NCI-H2081 (cell line): ENCODE measurements at regions not wholly inside any gene's neighbourhood (a gene's known extent, or its start where the extent isn't known, plus 50 kb on each side); places are given as distances from the start of the nearest gene placed in this dataset.
A peak's percentile ranks its signal among the peaks of the same experiment; 100 is the strongest.
"Not testable (repeated sequence)": the region's sequence is repeated elsewhere in the genome, so short reads cannot be mapped to it uniquely, and the experiment has no call there.

Source experiments
- DNase-seq, 2 experiments: peaks; one replicate each; lab custom pipeline; 2025; lab: John Stamatoyannopoulos, UW

DNA sequence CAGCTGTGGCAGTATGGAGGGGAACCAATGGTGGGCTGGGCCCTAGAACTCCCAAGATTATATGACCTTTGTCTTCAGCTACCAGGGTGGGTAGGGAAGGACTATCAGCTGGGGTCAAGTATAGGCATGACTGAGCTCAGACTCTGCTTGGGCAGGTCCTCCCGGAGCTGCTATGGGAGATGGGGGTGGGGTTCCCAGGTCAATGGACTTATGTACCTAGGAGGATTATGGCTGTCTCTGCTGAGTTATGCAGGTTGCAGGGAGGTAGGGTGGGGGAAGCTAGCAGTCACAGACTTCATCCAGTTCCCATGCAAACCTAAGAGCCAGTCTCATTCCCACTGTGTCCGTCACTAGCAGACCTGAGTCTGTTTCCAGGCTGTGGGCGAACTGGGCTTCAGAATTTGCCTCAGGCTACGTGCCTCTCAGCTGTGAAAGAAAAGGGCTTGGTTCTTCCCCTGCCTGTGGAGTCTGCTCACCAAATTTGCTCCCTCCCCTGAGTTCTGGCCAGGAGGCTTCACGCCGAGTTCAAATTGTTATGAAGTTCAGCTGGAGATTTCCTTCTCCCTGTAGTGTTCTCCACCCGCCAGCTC, 985.8 kb upstream of the NRXN1 start:
- DNase-seq = no peak

- not testable (repeated sequence) for DNase-seq
Observed at GRCh38 chr2:52006821-52007366, 975.0 kb upstream of the NRXN1 start.

- DNase-seq = no peak
Observed at GRCh38 chr2:52000151-52000855, 968.4 kb upstream of the NRXN1 start.

GRCh38 chr2:51998890-51999289, 967.0 kb upstream of the NRXN1 start:
- DNase-seq = no peak

GRCh38 chr2:51997571-51997970, 965.6 kb upstream of the NRXN1 start:
- DNase-seq = peak in 1 of 2 experiments; percentile 14

DNA sequence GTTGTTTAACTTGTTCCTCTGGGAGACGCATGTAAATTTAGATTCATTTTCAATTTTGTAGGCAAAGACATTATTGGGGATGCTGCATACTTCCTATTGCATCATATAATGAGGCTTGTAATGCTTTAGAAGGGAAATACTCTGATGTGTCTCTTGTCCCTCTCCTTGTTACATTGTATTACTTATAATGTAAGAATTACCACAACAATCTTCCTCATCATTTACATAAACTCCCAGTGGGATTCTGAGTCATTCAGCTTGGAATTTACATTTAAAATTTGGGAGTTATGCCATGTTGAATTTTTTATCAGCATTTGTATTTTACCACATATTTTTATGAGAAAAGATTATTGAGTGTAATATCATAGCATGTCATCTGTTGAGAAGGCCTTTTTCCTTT, 963.4 kb upstream of the NRXN1 start:
- DNase-seq = no peak

DNA sequence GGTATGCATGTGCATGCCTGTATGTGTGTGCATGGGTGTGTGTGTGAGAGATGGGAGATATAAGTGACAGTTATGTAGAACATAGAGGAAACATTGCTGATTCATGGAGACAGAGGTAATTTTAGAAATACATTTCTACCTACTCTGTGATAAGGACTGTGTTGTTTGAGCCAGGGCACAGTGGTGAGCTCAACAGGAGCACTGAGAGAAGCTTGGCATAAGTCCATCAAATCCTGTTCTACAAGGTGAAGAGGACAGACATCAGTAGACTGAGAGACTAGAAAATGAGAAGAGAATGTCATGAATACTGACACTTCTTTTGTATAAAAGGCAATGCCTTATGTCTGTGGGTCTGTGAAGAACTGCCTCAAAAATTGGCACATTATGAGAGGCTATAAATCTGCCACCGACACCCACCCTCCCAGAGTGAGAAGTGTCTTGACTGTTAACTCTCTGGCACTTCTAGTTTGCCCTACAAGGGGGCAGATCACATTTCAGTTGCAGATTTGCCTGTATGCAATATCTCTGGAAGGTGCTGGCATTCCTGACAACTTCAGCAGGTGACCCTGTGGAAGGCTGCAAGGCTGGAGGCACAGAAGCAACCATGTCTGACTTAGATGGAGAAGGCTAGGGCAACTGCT, 962.3 kb upstream of the NRXN1 start:
- DNase-seq = no peak

- DNase-seq = no peak
Observed at GRCh38 chr2:51990684-51991083, 958.8 kb upstream of the NRXN1 start.

DNA sequence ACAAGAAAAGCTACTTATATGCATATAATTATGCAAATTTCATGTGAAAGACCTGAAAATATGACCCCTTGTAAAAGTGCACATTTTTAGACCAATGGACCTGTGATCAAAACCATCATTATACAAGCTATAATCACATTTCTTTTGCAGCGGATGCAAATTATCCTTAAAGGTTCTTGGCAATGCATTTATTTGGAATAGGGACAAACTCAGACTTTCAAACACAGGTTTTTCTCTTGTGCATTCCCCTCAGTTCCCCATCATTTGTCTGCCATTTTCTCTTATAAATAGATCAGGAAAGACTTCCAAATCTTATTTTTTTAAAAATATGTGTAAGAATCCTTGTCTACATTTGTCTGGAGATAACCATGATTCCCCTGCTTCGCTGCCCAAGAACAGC, 954.2 kb upstream of the NRXN1 start:
- DNase-seq = no peak

GRCh38 chr2:51981783-51982182, 949.9 kb upstream of the NRXN1 start:
- no peak for DNase-seq

- DNase-seq = no peak
Observed at GRCh38 chr2:51976623-51977022, 944.7 kb upstream of the NRXN1 start.

DNA sequence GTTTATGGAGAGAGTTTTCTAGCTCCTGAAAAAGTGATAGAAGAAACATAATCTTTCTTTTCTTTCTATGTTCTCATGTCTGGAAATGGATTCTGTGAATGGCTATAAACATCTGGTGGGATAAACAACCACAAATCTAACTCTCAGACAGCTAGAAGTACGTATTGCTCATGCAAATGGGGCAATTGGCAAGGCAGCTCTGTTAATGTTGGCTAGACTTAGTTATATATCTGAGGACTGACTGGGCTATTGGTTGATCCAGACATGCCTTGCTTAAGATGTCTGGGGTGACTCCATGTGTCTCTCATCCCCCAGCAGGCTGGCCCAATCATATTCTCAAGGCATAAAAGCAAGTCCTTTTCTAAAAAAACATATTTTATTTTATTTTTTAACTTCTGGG, 939.2 kb upstream of the NRXN1 start:
- no peak for DNase-seq

DNA sequence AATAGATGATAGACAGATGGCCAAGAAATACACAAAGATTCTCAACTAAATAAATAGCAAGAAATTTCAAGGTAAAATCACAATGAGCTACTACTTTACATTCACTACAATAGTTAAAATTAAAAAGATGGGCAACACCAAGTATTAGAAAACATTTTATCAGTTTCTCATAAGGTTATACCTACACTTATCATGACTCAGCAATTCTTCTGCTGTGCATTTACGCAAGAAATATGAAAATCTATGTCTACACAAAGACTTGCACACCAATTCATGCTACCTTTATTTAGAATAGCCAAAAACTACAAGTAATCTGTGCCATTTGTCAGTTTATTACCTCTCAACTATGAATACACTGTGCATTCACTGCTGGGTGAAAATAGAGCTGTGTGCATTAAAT, 937.4 kb upstream of the NRXN1 start:
- DNase-seq = no peak

DNA sequence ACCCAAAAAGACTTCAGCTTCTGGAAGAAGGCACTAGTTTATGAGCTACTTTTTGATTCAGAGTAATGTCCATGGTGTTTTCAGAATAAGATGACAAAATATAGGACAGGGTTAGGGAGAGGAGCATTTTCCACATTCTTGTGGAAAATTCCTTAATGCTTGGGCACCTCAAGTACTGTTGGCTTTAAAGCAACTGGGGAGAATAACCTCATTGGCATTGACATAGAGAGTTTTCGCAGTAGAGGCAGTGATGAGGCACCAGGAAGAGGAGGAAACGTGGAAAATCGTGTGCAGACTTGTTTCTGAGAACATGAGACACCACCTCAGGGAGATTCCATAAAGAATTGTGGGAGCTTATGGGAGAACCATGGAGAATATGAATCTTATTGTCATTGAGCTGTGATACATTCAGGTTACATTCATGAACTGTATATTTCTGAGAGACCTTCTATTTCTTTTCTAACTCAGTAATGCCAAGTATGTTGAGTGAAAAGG, 929.0 kb upstream of the NRXN1 start:
- no peak for DNase-seq

GRCh38 chr2:51960281-51960680, 928.3 kb upstream of the NRXN1 start:
- DNase-seq = no peak

- no peak for DNase-seq
Observed at GRCh38 chr2:51959696-51960095, 927.8 kb upstream of the NRXN1 start.

- DNase-seq = no peak
Observed at GRCh38 chr2:51953931-51954330, 922.0 kb upstream of the NRXN1 start.

DNA sequence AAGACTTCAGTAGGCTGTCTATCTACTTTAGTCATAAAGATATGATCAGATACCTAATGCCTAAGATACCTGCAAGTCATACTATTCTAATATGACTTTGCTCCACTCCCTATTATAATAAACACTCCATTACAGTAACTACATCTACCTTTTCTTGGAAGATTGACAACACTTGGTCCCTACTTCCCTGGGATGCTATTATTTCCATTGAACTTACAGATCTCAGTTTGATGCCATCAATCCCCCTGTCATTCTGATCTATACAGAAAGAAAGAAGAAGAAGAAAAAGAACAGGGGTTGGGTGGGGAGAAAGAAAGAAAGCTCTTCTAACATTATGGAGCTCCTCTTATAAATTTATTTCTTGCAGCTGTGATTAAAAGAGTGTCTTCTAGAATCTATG, 889.1 kb upstream of the NRXN1 start:
- no peak for DNase-seq

DNA sequence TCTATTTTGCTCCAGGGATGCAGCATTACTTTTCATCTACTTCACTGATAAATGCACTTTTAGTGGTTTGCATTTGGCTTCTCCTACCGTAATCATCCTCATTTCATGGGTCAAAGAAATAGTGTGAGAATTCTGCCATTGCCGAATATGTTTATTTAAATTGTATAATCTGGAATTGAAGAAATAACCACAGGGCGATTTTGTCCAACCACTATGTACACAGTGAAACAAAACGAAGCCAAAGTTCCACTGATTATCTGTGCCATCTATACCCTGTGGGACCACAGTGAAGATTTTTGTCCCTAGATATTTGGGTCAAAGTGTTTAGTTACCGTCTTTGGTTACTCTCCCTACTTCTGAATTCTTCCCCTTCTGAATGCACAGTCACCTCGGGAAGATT, 888.6 kb upstream of the NRXN1 start:
- DNase-seq = no peak

DNA sequence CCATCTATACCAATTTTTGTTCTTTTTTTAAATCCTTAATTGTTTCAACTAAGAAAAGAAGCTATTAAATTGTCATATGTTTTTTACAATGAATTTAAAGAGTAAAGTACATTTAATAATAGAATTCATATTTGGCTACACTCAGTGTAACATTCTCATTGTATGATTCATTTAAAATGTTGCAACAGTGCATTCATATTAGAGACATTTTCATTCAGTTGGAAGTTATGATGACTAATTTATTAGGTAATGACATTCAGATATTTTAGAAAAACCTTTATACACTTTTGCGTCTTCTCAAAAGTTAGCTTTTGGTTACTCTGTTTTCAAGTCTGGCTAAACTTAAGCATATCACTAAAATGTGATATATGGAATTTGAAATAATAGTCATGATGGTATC, 887.5 kb upstream of the NRXN1 start:
- DNase-seq = no peak

- DNase-seq = no peak
Observed at GRCh38 chr2:51918113-51918512, 886.2 kb upstream of the NRXN1 start.

DNA sequence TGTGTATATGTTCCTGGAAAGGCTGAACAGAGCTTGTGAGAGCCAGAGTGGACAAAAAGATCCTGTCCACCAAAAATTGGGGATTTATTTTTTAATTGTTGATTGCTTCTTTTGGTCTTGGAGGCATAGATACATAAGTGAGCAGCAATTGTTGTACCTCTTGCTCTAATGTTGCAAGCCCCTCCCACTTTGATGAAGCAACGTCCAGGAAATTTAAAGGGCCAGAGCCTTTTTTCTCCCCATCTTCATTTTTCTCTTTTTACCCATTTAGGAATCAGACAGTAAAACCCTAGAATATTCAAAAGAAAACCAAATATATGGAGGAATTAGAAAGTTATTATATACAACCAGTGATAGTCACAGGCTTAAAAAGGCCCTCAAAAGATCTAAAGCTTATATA, 871.8 kb upstream of the NRXN1 start:
- no peak for DNase-seq

DNA sequence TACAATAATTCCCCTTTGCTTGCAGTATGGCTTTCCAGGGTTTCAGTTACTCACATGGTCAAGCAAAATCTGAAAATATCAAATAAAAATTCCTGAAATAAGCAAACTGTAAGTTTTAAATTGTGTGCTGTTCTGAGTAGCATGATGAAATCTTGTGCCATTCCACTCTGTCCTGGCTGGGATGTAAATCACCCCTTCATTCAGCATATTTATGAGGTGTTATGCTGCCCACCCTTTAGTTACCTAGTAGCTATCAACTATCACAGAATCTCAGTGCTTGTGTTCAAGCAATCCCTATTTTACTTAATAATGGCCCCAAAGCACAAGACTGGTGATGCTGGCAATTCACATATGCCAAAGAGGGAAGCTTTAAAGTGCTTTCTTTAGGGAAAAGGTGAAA, 867.7 kb upstream of the NRXN1 start:
- DNase-seq = no peak
